Nephron (organoid): ENCODE measurements at regions not wholly inside any gene's neighbourhood (a gene's known extent, or its start where the extent isn't known, plus 50 kb on each side); places are given as distances from the start of the nearest gene placed in this dataset.

Experiments
- H3K27ac Mint-ChIP-seq, 3 experiments: 2 replicates each; pipeline ENCODE4 v1.8.0; 2020; ENCODE audit warnings: mixed read lengths in 3 of 3, mild to moderate bottlenecking in 2 of 3, moderate library complexity in 1 of 3
- H3K27me3 Mint-ChIP-seq: 2 replicates; pipeline ENCODE4 v1.8.0; 2021; ENCODE audit warnings: low read depth, mild to moderate bottlenecking, moderate library complexity, mixed read lengths
- H3K36me3 Mint-ChIP-seq: 2 replicates; pipeline ENCODE4 v1.8.0; 2020; ENCODE audit warnings: low read depth, mixed read lengths
- H3K4me1 Mint-ChIP-seq: 2 replicates; pipeline ENCODE4 v1.8.0; 2020; ENCODE audit warnings: mixed read lengths
- H3K4me3 Mint-ChIP-seq, 3 experiments: 2 replicates each; pipeline ENCODE4 v1.8.0; 2020; ENCODE audit warnings: mild to moderate bottlenecking in 3 of 3, mixed read lengths in 3 of 3, moderate library complexity in 2 of 3
- H3K9me3 Mint-ChIP-seq: 2 replicates; pipeline ENCODE4 v1.8.0; 2020; ENCODE audit warnings: mixed read lengths
- TF ChIP-seq, protein P1 (sequence below), 3 experiments: fragments of 200-600 bp; sonication (generic); IDR thresholded peaks; one replicate each; pipeline ENCODE4 v1.5.0; 2021; ENCODE audit warnings: antibody characterized with exemption in 3 of 3; ENCODE audit not compliant: unreplicated experiment in 3 of 3

DNA sequence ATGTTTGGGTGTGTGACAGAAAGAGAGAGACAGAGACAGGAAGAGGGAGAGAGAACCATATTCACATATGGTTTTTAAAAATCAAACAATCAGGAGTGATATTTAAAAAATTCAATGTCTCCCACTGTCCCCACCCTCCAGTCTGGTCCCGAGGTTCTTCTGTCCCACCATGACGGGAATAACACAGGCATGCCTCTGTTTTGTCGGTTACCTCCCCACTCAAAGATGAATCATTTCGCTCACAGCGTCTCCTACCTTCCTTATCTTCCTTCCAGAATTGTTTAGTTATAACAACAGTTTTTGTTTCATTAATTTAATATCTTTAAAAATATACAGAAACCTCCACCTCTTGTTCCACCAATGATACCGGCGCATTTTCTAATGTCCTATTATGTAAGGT lies 113.0 kb downstream of the KCNF1 start:
- H3K27me3 Mint-ChIP-seq = peaks cover 10% of the 10 kb centered on the region
- TF ChIP-seq, protein P1, sequence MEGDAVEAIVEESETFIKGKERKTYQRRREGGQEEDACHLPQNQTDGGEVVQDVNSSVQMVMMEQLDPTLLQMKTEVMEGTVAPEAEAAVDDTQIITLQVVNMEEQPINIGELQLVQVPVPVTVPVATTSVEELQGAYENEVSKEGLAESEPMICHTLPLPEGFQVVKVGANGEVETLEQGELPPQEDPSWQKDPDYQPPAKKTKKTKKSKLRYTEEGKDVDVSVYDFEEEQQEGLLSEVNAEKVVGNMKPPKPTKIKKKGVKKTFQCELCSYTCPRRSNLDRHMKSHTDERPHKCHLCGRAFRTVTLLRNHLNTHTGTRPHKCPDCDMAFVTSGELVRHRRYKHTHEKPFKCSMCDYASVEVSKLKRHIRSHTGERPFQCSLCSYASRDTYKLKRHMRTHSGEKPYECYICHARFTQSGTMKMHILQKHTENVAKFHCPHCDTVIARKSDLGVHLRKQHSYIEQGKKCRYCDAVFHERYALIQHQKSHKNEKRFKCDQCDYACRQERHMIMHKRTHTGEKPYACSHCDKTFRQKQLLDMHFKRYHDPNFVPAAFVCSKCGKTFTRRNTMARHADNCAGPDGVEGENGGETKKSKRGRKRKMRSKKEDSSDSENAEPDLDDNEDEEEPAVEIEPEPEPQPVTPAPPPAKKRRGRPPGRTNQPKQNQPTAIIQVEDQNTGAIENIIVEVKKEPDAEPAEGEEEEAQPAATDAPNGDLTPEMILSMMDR (IDR thresholded peaks at IDR 0.05; ENCODE audit: unreplicated experiment in 3 of 3) = no peak
- H3K4me3 Mint-ChIP-seq = no peak overlapping the region
- H3K27ac Mint-ChIP-seq = peak overlapping the region; percentile 17 to 67 (median 42)
- no peaks in the 10 kb centered on the region for H3K9me3 Mint-ChIP-seq
- H3K36me3 Mint-ChIP-seq = no peaks in the 10 kb centered on the region
- H3K4me1 Mint-ChIP-seq = peaks cover 37% of the 10 kb centered on the region

DNA sequence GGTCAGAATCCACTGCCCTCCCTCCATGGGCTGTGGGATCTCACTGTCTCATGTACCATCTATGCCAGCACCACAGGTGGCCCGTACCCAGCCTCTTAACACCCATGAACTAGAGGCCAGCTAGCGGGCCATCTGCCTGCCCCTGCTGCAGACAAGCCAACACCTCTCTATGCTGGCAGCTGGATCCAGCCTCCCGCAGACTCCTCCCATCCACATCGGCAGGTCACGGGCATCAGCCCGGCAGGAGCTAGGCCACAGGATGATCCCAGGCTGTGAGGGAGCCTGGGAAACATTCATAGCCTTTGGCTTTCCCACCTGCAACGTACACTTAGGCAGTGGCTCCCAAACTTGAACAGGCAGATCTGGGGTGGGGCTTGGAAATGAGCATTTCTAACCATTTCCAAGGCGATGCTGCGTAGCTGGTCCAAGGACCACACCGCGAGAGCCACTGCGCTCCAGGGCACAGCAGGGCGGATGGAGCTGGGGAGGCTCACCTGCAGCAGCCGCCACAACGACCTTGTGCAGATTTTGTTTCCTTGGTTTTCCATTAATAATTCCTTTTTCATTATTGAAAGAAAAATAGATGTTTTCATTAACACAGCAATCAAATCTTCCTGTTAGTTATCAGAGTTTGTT lies 114.7 kb downstream of the KCNF1 start:
- H3K36me3 Mint-ChIP-seq = no peaks in the 10 kb centered on the region
- TF ChIP-seq, protein P1 (IDR thresholded peaks at IDR 0.05; ENCODE audit: unreplicated experiment in 3 of 3) = no peak
- peaks cover 10% of the 10 kb centered on the region for H3K27me3 Mint-ChIP-seq
- H3K4me1 Mint-ChIP-seq = peaks cover 31% of the 10 kb centered on the region
- H3K27ac Mint-ChIP-seq = peak overlapping the region in 2 of 3 experiments; percentile 7 to 53
- no peaks in the 10 kb centered on the region for H3K9me3 Mint-ChIP-seq
- H3K4me3 Mint-ChIP-seq = no peak overlapping the region

DNA sequence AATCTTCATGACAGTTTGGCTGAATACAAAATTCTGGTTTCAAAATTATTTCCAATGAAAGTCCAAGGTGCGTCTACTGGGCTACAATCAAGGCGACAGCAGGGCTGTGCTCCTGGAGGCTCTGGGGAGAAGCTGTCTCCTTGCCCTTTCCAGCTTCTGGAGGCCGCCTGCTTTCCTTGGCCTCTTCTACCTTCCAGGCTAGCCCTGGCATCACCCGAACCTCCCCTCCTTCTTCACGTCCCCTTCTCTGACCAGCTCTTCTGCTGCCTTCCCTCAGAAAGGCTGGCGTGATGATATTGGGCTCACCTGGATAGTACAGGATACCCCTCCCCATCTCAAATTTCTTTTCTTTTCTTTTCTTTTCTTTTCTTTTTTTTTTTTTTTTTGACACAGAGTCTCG lies 115.5 kb downstream of the KCNF1 start:
- no peaks in the 10 kb centered on the region for H3K36me3 Mint-ChIP-seq
- no peak overlapping the region for H3K27ac Mint-ChIP-seq
- H3K9me3 Mint-ChIP-seq = no peaks in the 10 kb centered on the region
- H3K27me3 Mint-ChIP-seq = peaks cover 10% of the 10 kb centered on the region
- peaks cover 24% of the 10 kb centered on the region for H3K4me1 Mint-ChIP-seq
- no peak overlapping the region for H3K4me3 Mint-ChIP-seq
- TF ChIP-seq, protein P1 (IDR thresholded peaks at IDR 0.05; ENCODE audit: unreplicated experiment in 3 of 3) = no peak

DNA sequence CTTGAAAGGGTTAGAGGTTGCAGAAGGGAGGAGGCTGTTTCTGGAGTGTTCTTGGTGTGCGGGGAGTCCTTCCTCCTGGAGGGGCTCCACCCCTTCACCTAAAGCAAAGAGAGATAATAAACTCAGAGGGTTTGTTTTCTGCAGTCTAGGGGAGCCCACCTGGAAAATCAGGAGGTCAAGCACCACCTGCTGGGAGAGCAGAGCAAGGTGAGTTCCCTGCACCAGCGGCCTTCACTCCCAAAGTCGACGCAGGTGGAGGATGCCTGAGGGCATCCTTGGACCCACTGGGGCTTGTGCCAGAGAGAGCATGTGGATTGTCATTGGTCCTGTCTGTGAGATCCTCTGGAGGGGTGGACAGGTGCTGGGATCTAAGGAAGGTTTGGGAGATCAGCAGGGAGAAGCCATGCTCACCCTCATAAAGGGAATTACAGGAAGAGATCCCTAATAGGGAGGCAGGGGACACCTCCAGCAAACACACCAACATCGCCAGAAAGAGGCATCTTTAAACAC lies 116.7 kb downstream of the KCNF1 start:
- TF ChIP-seq, protein P1 (IDR thresholded peaks at IDR 0.05; ENCODE audit: unreplicated experiment in 3 of 3) = no peak
- Mint-ChIP-seq H3K27me3 (peaks cover 10% of the 10 kb centered on the region), H3K27ac (no peak overlapping the region), H3K9me3 (peaks cover 4% of the 10 kb centered on the region), H3K36me3 (no peaks in the 10 kb centered on the region), H3K4me3 (no peak overlapping the region), H3K4me1 (peaks cover 21% of the 10 kb centered on the region)

DNA sequence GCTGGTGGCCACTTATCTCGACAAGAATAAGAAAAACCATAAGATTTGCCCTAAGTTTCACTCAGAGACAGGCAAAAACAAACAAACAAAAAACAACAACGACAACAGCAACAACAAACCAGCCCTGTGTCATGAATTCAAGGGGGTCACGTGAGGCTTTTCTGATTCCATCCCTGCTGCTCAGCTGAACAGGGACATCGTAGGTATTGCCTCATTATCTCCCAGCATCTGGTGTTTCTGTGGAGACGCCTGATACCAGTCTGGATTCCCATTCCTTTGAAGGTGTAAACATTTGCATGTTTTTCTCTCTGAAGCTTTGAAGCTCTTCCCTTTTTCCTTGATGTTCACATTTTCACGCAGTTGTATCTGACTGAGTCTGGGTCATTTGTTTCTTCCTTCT lies 117.4 kb downstream of the KCNF1 start:
- peaks cover 17% of the 10 kb centered on the region for H3K4me1 Mint-ChIP-seq
- H3K4me3 Mint-ChIP-seq = no peak overlapping the region
- no peak overlapping the region for H3K27ac Mint-ChIP-seq
- H3K9me3 Mint-ChIP-seq = peaks cover 6% of the 10 kb centered on the region
- H3K36me3 Mint-ChIP-seq = no peaks in the 10 kb centered on the region
- TF ChIP-seq, protein P1 (IDR thresholded peaks at IDR 0.05; ENCODE audit: unreplicated experiment in 3 of 3) = no peak
- peaks cover 10% of the 10 kb centered on the region for H3K27me3 Mint-ChIP-seq

DNA sequence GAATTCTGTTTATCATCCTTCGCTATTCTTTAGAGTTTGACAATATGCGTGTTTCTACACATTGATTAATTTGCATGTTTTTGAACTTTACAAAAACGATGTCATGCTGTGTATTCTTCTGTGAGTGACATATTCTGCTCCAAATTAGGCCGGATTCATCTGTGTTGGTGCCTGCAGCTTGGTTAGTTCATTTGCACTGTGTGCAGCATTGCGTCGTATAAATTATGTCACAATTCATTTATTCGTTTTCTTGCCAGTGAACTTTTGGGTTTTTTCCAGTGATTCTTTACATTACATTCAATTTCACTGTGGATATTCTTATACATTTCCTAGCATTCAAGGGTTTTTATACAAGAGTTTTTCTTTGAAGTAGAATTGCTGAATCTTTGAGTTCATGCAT lies 118.3 kb downstream of the KCNF1 start:
- Mint-ChIP-seq H3K27ac (no peak overlapping the region), H3K4me1 (peaks cover 8% of the 10 kb centered on the region), H3K36me3 (no peaks in the 10 kb centered on the region), H3K4me3 (no peak overlapping the region), H3K9me3 (peaks cover 12% of the 10 kb centered on the region), H3K27me3 (peaks cover 10% of the 10 kb centered on the region)
- TF ChIP-seq, protein P1 (IDR thresholded peaks at IDR 0.05; ENCODE audit: unreplicated experiment in 3 of 3) = no peak
